ENCODE measurements at regions not wholly inside any gene's neighbourhood (a gene's known extent, or its start where the extent isn't known, plus 50 kb on each side); places are given as distances from the start of the nearest gene placed in this dataset.

- no peak for DNase-seq
These were observed 237.2 kb upstream of the DPH6 start for GRCh38 chr15:35783203-35783602.

DNA sequence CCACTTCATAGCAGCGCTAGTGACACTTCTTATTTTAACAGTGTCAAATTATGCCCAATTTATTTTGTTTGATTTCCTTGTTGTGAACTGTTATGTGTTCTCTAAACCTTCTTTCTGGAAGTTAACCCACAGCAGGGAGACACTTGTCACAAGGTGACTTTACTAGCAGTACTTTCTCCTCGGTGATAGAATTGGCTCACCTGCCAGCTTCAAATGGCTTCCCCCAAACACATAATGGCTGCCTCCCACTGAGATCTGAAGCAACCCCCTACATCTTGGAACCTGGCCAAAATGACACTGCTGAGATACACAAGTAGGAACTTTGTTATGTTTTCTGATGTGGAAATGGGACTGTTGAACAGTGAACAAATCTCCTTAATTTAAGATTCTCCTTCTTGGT, 238.8 kb upstream of the DPH6 start:
- no peak for DNase-seq

- DNase-seq: peak; percentile 34
These were observed 264.0 kb upstream of the DPH6 start for GRCh38 chr15:35810007-35810406.

DNA sequence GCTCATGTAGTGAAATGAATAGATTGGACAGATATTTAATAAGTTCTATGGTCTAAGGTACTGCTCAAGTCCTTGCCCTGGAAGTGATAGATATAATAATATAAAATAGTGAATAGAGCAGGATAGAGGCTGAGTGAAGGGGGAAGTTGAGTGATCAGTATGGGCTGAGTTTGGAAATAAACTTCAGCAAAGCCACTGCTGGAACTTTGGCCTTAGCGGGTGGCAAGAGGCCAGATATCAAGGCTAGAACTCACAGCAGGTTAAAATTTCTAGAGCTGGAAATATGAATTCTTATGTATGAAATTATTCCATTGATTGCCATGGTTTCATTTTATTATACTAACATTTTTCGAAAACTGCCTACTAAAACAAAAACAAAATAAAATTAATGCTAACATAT, 267.6 kb upstream of the DPH6 start:
- DNase-seq: no peak

DNA sequence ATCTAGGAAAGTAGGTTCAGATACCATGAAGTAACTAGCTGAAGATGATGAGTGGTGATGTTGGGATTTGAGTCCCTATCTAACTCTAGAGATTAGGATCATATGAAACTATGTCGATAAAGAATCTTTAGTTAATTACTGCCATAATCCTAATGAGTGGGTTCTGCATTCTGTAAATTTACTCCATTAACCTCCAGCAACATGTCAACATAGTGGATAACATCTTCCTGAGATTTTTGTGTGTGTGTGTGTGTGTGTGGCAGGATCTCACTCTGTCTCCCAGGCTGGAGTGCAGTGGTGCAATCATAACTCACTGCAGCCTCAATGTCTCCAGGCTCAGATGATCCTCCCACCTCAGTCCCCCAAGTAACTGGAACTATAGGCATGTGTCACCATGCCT, 272.9 kb upstream of the DPH6 start:
- no peak for DNase-seq

GRCh38 chr15:35822153-35822552, 276.2 kb upstream of the DPH6 start:
- DNase-seq: no peak

GRCh38 chr15:35827141-35827540, 281.2 kb upstream of the DPH6 start:
- DNase-seq: no peak

DNA sequence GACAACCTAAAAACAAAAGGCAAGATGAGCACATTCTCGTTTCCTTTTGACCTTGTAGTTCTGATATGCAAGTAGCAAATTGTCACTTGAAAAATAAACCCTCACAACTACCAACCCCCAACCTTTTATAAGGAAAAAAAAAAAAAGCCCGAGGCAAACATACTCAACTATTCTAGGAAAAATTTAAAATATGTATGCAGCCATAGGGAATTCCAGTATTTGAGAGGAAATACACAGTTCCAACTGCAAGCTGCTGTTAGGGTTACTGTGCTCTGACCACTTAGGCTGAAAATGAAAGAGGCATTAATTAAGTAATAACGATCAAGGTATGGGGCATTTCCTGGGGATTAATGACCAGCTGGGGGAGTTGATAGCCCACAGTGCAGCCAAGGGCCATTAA, 281.9 kb upstream of the DPH6 start:
- no peak for DNase-seq

DNA sequence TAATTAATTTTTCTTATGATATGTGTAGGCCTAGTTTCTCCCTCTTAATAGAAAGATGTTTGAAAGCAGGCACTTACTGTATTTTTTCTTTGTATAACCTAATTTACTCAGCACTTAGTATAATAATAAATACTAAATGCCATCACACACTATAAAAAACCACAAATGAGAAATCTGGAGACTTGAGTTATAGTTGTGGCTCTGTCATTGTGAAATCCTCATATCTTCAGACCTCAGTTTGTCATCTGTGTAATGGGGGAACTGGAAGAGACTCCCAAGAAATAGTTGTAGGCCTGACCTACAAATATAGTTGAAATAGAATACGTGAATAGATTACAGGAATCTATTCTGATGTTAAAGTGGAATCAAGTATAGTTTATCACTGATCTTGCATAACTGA, 287.6 kb upstream of the DPH6 start:
- DNase-seq: no peak

DNA sequence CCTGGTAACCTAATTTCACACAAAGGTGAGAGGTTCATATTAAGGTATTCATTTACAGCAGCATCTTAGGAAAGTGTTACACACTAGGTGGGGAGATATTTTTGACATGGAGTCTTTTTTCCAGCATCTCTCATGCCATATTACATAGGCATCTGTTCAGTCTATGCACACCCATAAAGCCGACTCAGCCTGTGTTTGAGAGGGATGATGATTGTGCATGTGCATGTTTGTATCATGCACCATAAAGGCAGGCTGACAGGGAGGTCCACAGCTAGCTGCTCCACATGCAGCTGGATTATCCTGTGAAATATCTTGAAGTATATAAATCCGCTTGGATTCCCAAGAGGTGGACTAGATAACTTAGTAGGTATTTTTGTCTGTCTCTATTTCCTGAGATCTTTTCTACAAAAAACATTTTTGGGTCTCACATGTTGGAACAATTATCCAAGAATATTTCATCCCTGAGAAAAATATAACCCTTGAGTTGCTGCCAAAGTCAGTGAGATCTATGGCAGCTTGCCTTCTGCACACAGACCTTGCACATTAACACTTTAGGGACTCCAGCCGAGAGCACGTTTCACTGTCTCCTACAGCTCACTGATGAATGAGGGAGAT, 288.4 kb upstream of the DPH6 start:
- DNase-seq: no peak

DNA sequence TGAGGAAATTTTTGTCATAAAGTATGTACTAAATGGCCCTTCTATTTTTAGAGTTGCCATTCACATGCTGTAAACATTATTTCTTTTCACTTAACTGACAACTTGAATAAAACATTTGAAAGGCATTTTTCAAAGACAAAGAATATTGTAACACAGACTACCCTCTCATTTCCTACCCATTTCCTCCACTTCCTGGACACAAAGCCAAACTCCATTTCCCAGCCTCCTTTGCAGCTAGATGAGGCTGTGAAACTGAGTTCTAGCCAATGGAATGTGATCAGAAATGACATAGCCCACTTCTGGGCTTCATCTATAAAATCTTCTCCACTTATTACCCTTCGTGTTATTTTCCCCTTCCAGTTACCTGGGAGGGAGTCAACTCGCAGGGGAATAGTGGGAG, 288.9 kb upstream of the DPH6 start:
- DNase-seq: no peak

- DNase-seq: peak; percentile 56
These were observed 292.6 kb upstream of the DPH6 start for GRCh38 chr15:35838424-35839111.

GRCh38 chr15:35842631-35843030, 296.7 kb upstream of the DPH6 start:
- DNase-seq: no peak

- no peak for DNase-seq
These were observed 297.5 kb upstream of the DPH6 start for GRCh38 chr15:35843498-35843897.

DNA sequence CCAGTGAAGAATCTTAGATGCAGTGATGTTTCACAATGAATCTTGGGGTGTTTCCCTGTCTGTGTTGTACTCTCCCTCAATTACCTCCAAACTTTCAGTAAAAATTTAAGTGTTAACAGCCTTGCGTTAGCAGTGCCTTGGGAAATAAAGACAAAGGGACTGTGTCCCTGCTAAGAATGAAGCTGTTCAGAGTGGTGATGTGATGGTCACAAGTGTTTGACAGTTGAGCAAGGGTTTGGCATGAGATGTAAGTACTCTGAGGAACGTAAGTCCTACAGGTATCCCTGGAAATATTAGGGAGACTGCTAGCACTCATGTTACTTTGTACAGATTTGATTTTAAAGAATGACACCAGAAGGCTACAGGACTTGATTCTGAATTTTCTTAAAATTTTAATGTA, 304.3 kb upstream of the DPH6 start:
- DNase-seq: no peak

- no peak for DNase-seq
These were observed 305.5 kb upstream of the DPH6 start for GRCh38 chr15:35851491-35851890.

DNA sequence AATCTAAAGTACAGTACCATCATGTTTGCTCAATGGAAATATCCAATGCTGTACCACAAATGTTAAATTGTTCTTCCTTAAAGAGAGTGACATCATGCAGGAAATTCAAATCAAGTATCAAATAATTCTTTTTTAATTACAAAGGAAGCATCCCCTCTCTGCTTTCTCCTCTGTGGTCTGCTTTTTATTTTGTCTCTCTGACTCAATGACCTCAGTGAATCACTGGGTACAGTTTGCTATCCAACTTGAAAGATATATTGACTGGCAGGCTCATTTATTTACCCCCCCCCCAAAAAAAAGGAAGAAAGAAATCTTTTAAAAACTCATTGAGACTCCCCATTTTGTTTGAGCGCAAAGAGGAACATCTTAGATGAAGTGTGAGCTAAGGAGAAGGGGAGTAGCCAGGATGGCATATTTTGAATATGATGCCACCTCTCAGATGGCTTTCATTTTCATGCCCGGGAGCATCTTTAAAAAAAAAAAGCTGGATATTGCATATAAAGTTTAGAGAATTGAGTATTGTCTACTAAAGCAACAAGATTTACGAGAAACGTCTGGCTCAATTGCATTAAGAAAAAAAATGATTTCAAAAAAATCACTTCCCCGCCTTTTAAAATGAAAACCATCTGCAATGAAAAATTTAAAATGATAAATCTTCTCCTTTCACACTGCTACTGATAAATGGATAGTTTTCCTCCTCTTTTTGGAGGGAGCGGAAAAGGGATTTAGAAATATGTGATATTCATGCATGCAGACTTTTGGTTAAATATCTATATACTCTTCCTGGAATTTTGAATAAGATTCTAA, 307.1 kb upstream of the DPH6 start:
- no peak for DNase-seq

DNA sequence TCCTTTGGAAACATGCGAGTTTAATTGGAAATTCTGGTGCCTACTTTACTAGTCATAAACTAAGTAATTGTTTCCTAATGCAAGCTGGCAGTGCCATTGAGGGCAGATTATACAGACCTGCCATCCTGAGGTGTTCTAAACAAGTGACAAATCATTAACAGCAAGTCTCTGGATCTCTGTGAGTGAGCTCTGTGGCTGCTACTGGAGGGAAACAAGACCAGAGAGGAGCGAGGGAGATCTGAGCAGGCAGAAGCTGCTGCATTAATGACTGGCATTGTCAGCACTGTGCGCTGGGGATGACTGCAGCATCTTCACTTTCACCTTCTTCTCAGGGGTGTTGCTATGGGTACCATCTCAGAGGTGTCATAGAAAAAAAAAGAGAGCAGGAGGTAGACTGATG, 308.4 kb upstream of the DPH6 start:
- no peak for DNase-seq

GRCh38 chr15:35857567-35858226, 311.7 kb upstream of the DPH6 start:
- DNase-seq: no peak

GRCh38 chr15:35858707-35859106, 312.7 kb upstream of the DPH6 start:
- no peak for DNase-seq

- DNase-seq: no peak
These were observed 317.7 kb upstream of the DPH6 start for GRCh38 chr15:35863655-35864054.

GRCh38 chr15:35867356-35867755, 321.4 kb upstream of the DPH6 start:
- no peak for DNase-seq

DNA sequence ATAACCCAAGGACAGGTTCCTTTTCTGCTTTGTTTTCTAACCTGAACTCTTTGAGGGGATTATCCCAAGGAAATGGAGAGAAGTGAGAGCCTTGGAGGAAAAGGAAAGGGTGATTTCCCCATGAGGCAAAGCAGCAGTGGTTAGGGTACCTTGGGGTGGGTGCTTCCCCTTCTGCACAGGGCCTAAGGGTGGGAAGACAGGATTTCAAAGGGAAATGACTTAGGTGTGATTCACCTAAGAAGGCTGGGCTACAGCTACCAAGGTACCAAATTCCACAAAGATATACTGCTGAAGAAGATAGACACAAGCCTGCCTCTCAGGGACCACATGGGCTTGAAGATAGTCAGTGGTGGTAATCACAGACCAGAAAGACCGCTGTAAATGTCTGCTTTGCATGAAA, 325.3 kb upstream of the DPH6 start:
- DNase-seq: no peak

GRCh38 chr15:35871812-35872211, 325.8 kb upstream of the DPH6 start:
- DNase-seq: no peak

All from left hindlimb (tissue), 1 donor.